IPS-18a (cell line): ENCODE measurements at regions not wholly inside any gene's neighbourhood (a gene's known extent, or its start where the extent isn't known, plus 50 kb on each side); places are given as distances from the start of the nearest gene placed in this dataset.
"Not testable (repeated sequence)": the region's sequence is repeated elsewhere in the genome, so short reads cannot be mapped to it uniquely, and the experiment has no call there.

Experiments used
- H3K27ac ChIP-seq: one replicate; pipeline ENCODE4 v1.5.1; 2013; ENCODE audit warnings: low read length
- H3K27me3 ChIP-seq: one replicate; pipeline ENCODE4 v1.6.1; 2013; ENCODE audit warnings: mild to moderate bottlenecking, low read length; ENCODE audit not compliant: control insufficient read depth, insufficient read depth
- H3K36me3 ChIP-seq: one replicate; pipeline ENCODE4 v1.6.1; 2013; ENCODE audit warnings: low read depth, low read length; ENCODE audit not compliant: control insufficient read depth
- H3K4me1 ChIP-seq: one replicate; pipeline ENCODE4 v1.6.1; 2013; ENCODE audit warnings: low read depth, low read length; ENCODE audit not compliant: control insufficient read depth
- H3K4me3 ChIP-seq: one replicate; pipeline ENCODE4 v1.5.1; 2013; ENCODE audit warnings: low read length
- H3K9ac ChIP-seq: one replicate; pipeline ENCODE4 v1.6.1; 2013; ENCODE audit warnings: mild to moderate bottlenecking, low read length, moderate library complexity
- H3K9me3 ChIP-seq: one replicate; pipeline ENCODE4 v1.6.1; 2013; ENCODE audit warnings: low read depth, low read length; ENCODE audit not compliant: control insufficient read depth

DNA sequence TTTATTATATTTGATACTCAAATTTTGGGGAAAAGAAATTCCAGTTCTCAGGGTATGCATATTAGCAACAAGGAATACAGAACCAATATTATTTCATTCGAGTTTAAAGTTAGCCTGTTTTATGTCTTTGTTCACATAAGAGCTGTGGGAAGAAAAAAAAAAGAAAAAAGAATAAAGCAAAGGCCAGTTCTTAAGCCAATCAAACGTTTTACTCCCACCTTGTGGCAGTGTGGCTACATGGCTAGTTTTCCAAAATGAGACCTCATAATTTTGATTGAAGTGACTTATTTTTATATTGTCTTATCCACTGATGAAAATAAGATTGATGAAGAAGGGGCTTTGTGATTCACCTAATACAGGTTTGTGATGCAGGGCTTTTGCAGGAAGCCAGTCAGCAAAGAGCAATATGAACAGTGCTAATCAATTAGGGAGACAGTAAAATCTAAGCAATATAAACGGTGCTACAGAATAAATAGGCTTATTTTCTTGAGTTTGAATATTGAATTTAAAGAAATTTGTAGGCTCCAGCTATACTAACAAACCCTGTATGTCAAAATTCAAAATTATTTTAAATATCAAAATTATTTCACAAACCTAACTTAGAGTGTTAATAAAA is 624.1 kb upstream of the FOXG1 start:
- Histone ChIP-seq H3K27me3 (no peaks in the 10 kb centered on the region), H3K9me3 (no peaks in the 10 kb centered on the region), H3K27ac (no peak overlapping the region), H3K9ac (no peak overlapping the region), H3K4me3 (no peak overlapping the region), H3K36me3 (no peaks in the 10 kb centered on the region), H3K4me1 (no peaks in the 10 kb centered on the region)

DNA sequence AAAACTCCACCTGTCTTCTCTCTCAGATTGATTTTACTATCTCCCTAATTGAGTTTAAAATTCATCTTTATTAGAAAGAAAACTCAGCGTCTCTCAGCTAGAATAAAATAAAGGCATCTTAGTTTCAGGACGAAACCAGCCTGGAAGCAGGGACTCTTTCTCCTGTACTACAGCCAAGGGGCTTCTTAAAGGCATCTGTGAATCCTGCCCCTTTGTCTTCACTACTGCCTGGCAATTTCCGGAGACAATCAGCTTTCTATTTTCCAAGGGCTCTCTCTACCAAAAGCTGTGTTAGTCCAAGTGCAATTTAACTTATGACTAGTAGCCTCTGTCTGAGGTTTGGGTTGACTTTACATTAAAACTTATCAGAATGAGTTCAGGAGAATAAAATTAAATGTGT is 623.3 kb upstream of the FOXG1 start:
- H3K27ac ChIP-seq, result no peak overlapping the region
- H3K36me3 ChIP-seq, result no peaks in the 10 kb centered on the region
- H3K9ac ChIP-seq, result peak overlapping the region; percentile 2
- H3K9me3 ChIP-seq, result no peaks in the 10 kb centered on the region
- H3K4me3 ChIP-seq, result no peak overlapping the region
- no peaks in the 10 kb centered on the region for H3K4me1 ChIP-seq
- no peaks in the 10 kb centered on the region for H3K27me3 ChIP-seq

DNA sequence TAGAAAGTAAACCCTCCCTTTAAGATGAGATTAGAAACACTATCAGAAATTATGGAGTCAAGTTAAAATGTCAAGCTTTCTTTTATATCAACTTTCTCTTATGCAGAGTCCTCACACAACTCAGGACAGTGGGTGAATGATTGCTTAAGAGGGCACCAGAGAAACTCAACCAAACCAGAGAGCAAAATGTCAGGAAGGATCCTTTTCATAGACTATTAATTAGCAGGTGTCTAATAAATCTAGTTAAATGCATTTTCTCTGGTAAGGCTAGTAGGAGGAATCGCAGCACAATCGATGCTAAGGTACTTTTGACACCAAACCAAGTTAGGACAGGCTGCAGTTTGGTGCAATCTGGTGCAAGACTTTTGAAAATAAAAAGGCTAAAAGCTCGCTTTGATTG is 614.7 kb upstream of the FOXG1 start:
- no peaks in the 10 kb centered on the region for H3K9me3 ChIP-seq
- H3K27me3 ChIP-seq, result no peaks in the 10 kb centered on the region
- H3K36me3 ChIP-seq, result no peaks in the 10 kb centered on the region
- H3K4me3 ChIP-seq, result no peak overlapping the region
- no peak overlapping the region for H3K27ac ChIP-seq
- no peaks in the 10 kb centered on the region for H3K4me1 ChIP-seq
- H3K9ac ChIP-seq, result no peak overlapping the region

DNA sequence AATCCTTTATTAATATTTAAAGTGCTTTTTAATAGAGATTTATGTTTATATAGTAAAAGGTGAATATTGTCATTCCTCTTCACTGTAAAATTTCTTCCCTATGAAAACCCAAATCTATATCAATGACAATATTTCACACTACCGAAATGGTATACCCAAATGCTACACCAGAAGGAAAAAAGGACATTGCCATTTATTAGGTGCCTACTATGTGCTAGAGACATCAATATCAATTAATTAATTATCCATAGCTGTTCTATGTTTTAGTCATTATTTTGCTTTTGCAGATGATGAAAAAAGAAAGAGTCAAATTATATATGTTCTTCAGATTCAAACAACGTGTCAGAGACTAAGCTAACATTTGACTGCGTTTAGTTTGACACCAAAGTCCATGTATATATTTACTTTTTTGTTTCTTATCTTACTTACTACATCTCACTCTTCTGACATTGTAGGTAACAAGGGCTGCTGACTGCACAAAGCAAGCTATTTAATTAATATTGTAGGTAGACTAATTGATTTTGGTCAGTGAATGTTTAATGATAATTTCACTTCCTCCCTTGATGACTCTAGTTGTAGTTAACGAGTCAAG is 614.0 kb upstream of the FOXG1 start:
- no peaks in the 10 kb centered on the region for H3K4me1 ChIP-seq
- H3K36me3 ChIP-seq, result no peaks in the 10 kb centered on the region
- H3K9me3 ChIP-seq, result no peaks in the 10 kb centered on the region
- no peaks in the 10 kb centered on the region for H3K27me3 ChIP-seq
- no peak overlapping the region for H3K9ac ChIP-seq
- no peak overlapping the region for H3K27ac ChIP-seq
- H3K4me3 ChIP-seq, result no peak overlapping the region

DNA sequence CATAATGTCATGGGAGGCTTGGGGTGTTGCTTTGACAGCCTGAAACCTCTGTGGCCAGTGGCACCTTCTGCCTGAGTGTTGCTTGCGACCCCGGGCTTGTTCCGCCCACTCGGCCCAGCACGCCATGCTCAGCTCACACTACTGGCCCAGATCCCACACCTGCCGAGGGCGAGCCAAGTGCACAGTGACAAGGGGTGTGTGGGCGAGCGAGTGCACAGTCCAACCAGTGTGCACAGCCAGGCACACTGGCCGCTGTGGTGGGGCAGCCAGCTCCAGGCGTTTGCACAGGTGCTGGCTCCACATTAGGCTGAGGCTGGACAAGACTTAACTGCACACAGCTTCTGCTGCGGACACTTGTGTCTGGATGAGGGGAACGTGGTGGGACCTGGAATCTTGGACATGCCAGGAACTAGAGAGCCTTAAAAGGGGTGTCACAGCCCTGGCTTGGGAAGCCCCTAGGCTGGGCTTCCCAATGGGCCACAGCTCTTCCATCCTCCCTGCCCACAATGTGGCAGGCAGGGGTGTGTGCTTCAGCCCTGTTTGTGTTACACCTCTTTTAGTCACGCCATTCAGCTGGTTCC is 609.2 kb upstream of the FOXG1 start:
- H3K9me3 ChIP-seq, result no peaks in the 10 kb centered on the region
- no peak overlapping the region for H3K9ac ChIP-seq
- H3K27me3 ChIP-seq, result no peaks in the 10 kb centered on the region
- H3K4me1 ChIP-seq, result no peaks in the 10 kb centered on the region
- no peak overlapping the region for H3K4me3 ChIP-seq
- no peak overlapping the region for H3K27ac ChIP-seq
- H3K36me3 ChIP-seq, result no peaks in the 10 kb centered on the region

DNA sequence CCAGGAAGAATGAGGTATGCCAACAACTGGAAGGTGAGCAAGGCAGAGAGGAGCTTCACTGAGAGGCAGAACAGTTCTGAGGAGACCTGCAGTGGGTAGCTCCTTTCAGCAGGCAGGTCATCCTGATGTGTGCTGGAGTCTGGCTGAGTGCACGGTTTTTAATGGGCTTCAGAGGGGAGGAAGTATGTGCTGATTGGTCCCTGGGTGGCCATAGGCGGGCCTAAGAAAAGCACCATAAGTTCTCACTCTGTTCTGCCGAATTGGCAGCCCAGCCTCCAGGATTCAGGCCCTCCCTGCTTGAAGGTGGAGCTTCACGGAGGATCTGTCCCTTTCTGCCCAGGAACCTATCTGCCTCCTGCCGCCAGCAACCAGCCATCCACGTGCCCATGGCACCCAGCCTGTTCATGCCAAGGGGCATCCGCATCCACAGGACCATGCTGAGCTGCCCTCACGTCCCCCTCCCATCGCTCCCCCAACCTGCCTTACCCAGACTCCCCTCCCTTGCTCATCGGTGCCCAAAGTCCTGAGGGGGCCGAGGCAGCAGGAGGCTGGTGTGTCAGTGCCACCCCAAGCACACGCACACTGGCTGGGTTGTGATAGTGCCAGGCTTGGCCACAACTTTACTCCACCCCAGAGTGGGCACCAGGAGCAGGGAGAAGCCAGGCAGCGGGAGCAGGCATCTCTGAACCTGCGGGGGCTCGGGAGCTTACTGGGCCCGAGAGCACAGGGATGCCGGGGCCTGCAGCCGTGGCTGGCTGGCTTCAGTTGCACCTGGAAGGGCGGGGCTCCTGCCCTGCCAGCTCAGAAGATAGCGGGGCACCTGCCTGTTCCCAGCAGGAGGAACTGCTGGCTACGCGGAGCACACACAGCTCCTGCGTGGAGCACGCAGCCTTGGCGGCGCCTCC is 608.4 kb upstream of the FOXG1 start:
- Histone ChIP-seq H3K4me3 (no peak overlapping the region), H3K9ac (no peak overlapping the region), H3K4me1 (no peaks in the 10 kb centered on the region), H3K36me3 (no peaks in the 10 kb centered on the region), H3K9me3 (no peaks in the 10 kb centered on the region), H3K27ac (no peak overlapping the region), H3K27me3 (no peaks in the 10 kb centered on the region)

DNA sequence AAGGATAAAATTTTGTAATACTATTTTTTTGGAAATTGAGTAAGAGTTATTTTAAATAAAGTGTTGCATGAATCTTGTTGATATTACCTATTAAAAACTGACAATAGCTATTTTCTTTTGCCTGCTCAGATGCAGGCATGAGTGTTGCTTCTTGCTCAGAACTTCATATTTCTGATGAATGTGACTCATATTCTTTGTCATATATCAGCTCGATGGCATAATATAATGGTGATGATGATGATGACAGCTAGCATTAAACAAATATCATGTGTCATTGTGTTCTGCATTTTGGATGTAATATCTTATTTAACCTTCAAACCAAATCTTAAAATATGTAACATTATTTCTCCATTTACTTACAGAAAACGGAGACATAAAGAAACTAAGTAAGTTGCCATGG is 605.5 kb upstream of the FOXG1 start:
- Histone ChIP-seq H3K36me3 (no peaks in the 10 kb centered on the region), H3K27ac (no peak overlapping the region), H3K27me3 (no peaks in the 10 kb centered on the region), H3K9ac (no peak overlapping the region), H3K4me1 (no peaks in the 10 kb centered on the region), H3K9me3 (no peaks in the 10 kb centered on the region), H3K4me3 (no peak overlapping the region)

DNA sequence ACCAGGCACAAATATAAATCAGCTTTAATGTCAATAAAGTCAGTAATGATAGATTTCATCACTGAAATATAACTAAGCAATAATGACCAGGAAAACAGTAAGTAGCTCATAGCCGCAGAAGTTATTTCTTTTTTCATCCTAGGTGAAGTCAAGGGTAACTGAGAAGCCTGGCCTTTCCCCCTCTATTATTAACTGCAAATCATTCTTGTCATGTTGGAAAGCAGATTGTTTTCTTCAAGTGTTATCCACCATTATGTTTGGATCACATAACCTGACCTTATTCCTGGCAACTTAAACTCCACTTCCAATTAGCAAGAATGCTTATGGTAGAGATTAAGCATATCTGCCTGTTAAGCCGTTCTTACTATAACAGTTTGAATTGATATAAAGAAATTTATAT is 603.4 kb upstream of the FOXG1 start:
- Histone ChIP-seq H3K4me1 (no peaks in the 10 kb centered on the region), H3K36me3 (no peaks in the 10 kb centered on the region), H3K27ac (no peak overlapping the region), H3K9ac (no peak overlapping the region), H3K4me3 (no peak overlapping the region), H3K9me3 (no peaks in the 10 kb centered on the region), H3K27me3 (no peaks in the 10 kb centered on the region)

DNA sequence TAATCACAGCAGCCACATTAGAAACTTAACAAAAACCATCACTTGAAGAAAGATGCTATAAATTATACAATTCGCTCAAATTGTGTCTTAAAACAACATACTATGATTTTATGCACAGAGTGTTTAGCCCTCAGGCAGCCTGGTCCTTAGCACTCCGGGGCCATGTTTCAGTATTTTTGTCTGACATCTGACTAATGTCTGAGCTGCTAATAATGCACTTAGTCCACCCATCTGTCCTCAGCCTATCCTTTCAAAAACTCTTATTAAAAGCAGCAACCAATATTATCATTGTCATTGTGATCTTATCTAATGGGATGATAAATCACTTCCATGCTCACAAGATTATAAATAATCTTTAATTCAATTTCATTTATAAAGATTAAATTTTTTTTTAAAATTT is 602.7 kb upstream of the FOXG1 start:
- H3K36me3 ChIP-seq, result no peaks in the 10 kb centered on the region
- no peaks in the 10 kb centered on the region for H3K4me1 ChIP-seq
- no peaks in the 10 kb centered on the region for H3K27me3 ChIP-seq
- no peak overlapping the region for H3K27ac ChIP-seq
- no peak overlapping the region for H3K9ac ChIP-seq
- no peak overlapping the region for H3K4me3 ChIP-seq
- no peaks in the 10 kb centered on the region for H3K9me3 ChIP-seq

DNA sequence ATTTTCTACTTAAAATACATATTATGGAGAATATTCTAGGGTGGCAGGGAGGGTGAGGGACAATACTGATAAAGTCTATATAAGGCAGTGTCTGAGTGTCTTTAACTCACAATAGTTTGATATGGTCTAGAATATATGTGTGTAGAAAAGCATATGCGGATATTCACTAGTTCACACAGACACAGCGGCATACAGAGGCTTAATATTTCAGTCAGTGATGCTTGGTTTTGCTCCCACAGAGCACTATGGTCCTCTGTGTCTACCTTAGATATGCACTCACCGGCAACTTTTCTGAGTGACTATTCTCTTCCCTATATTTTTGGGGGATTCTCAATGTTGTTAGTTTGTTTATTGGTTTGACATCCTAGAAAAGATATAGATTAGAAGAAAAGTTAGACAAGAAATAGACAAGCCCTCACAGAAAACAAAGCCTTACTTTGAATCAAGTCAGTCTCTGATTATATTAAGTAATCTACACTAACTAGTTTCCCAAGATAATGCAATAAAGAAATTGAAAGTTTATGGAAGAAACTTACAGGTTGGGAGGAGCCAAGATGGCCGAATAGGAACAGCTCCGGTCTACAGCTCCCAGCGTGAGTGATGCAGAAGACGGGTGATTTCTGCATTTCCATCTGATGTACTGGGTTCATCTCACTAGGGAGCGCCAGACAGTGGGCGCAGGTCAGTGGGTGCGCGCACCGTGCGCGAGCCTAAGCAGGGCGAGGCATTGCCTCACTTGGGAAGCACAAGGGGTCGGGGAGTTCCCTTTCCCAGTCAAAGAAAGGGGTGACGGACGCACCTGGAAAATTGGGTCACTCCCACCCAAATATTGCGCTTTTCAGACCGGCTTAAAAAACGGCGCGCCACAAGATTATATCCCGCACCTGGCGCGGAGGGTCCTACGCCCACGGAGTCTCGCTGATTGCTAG is 578.4 kb upstream of the FOXG1 start:
- not testable (repeated sequence) for H3K36me3 ChIP-seq, H3K9me3 ChIP-seq, H3K27ac ChIP-seq, H3K4me1 ChIP-seq, H3K27me3 ChIP-seq
- Histone ChIP-seq H3K4me3 (peak overlapping the region; percentile 61), H3K9ac (peak overlapping the region; percentile 56)

DNA sequence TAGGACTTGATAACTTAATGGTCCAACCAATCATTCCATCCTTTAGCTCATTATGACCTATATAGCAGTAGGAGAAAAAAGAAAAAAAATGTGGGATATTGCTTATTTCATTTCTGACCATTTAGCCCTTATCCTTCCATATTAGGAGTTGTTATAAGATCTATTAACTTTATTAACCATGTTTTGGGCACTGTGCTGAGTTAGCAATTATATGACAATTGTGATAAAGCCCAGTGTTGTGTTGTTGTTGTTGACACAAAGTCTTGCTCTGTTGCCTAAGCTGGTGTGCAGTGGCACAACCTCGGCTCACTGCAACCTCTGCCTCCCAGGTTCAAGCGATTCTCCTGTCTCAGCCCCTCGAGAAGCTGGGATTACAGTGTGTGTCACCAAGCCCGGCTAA is 569.7 kb upstream of the FOXG1 start:
- Histone ChIP-seq H3K4me3 (no peak overlapping the region), H3K27me3 (no peaks in the 10 kb centered on the region), H3K36me3 (no peaks in the 10 kb centered on the region), H3K9ac (no peak overlapping the region), H3K9me3 (no peaks in the 10 kb centered on the region), H3K27ac (no peak overlapping the region), H3K4me1 (no peaks in the 10 kb centered on the region)
